AG04449 (cell line): ENCODE measurements at regions not wholly inside any gene's neighbourhood (a gene's known extent, or its start where the extent isn't known, plus 50 kb on each side); places are given as distances from the start of the nearest gene placed in this dataset.
"Not testable (repeated sequence)": the region's sequence is repeated elsewhere in the genome, so short reads cannot be mapped to it uniquely, and the experiment has no call there.

Source experiments
- CTCF ChIA-PET: fragments of 350-600 bp; formaldehyde crosslinking; extraction: SDS; loops from one replicate; lab custom pipeline; 2021; ENCODE audit warnings: antibody characterized with exemption; lab: Yijun Ruan, JAX
- POLR2A ChIA-PET: fragments of 400-600, 350-600 bp; formaldehyde crosslinking; extraction: SDS; loops from one replicate; lab custom pipeline; 2020; ENCODE audit warnings: antibody characterized with exemption, inconsistent platforms; lab: Yijun Ruan, JAX
- DNase-seq: peaks from one replicate; pipeline ENCODE4 v3.0.0-alpha.2; 2010; ENCODE audit warnings: low read depth, low spot score
- H3K4me3 ChIP-seq: 2 replicates; pipeline ENCODE4 v1.5.1; 2011; ENCODE audit warnings: low read depth, mild to moderate bottlenecking, control low read depth, low read length
- TF ChIP-seq, protein P1 (sequence below): IDR thresholded peaks from one replicate; pipeline ENCODE4 v1.5.1; 2011; ENCODE audit warnings: mild to moderate bottlenecking, moderate library complexity, low read length, control low read depth, inconsistent platforms; ENCODE audit not compliant: insufficient read depth; ENCODE audit errors: missing control alignments

DNA sequence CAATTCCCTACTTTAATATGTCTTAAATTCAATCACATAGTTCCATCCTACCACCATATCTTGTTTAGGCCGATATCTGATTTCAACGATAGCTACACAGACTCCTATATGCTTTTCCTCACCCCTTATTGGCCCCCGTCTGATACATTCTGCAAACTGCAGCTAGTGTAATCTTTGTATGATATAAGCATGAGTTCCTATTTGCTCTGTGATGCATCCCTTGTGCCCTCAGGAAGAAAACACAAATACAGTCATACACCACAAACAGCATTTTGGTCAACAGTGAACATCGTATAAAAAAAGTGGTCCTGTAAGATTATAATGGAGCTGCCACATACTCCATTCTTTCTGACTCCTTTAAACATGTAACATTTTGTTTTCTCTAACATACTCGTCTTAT lies 837.8 kb upstream of the CDH6 start:
- TF ChIP-seq, protein P1, sequence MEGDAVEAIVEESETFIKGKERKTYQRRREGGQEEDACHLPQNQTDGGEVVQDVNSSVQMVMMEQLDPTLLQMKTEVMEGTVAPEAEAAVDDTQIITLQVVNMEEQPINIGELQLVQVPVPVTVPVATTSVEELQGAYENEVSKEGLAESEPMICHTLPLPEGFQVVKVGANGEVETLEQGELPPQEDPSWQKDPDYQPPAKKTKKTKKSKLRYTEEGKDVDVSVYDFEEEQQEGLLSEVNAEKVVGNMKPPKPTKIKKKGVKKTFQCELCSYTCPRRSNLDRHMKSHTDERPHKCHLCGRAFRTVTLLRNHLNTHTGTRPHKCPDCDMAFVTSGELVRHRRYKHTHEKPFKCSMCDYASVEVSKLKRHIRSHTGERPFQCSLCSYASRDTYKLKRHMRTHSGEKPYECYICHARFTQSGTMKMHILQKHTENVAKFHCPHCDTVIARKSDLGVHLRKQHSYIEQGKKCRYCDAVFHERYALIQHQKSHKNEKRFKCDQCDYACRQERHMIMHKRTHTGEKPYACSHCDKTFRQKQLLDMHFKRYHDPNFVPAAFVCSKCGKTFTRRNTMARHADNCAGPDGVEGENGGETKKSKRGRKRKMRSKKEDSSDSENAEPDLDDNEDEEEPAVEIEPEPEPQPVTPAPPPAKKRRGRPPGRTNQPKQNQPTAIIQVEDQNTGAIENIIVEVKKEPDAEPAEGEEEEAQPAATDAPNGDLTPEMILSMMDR, result no peak
- DNase-seq, result no peak
- POLR2A ChIA-PET, result no interaction called here
- H3K4me3 ChIP-seq, result no peak overlapping the region
- CTCF ChIA-PET, result no interaction called here

DNA sequence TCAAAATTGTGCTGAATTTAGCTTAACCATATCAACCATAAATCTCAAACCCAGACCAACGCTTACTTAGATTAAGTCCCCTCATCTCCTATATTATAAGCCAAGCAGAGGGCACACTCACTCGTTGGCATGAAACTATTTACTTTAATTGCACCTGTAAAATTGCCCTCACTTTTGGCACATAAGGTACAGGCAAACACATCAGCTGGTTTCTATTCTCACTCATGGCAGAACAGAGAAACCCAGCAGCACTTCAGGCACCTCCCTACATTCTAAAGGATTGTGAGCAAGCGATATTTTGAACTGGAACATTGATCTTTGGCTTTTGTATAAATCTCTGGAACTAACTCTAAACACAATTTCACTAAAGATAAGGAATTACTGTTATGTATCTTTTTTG lies 845.6 kb upstream of the CDH6 start:
- TF ChIP-seq, protein P1, result no peak
- DNase-seq, result no peak
- CTCF ChIA-PET, result no interaction called here
- POLR2A ChIA-PET, result no interaction called here
- no peak overlapping the region for H3K4me3 ChIP-seq

DNA sequence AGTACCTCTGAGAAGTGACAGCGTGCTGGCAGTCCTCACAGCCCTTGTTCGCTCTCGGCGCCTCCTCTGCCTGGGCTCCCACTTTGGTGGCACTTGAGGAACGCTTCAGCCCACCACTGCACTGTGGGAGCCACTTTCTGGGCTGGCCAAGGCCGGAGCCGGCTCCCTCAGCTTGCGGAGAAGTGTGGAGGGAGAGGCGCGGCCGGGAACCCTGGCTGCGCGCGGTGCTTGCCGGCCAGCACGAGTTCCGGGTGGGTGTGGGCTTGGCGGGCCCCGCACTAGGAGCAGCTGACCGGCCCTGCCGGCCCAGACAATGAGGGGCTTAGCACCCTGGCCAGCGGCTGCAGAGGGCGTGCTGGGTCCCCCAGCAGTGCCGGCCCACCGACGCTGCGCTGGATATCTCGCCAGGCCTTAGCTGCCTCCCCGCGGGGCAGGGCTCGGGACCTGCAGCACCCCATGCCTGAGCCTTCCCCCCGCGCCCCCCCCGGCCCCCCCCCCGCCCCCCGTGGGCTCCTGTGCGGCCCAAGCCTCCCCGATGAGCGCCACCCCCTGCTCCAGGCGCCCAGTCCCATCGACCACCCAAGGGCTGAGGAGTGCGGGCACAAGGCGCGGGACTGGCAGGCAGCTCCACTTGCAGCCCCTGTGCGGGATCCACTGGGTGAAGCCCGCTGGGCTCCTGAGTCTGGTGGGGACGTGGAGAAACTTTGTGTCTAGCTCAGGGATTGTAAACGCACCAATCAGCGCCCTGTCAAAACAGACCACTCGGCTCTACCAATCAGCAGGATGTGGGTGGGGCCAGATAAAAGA lies 847.7 kb upstream of the CDH6 start:
- POLR2A ChIA-PET, CTCF ChIA-PET, H3K4me3 ChIP-seq, DNase-seq: not testable (repeated sequence)

DNA sequence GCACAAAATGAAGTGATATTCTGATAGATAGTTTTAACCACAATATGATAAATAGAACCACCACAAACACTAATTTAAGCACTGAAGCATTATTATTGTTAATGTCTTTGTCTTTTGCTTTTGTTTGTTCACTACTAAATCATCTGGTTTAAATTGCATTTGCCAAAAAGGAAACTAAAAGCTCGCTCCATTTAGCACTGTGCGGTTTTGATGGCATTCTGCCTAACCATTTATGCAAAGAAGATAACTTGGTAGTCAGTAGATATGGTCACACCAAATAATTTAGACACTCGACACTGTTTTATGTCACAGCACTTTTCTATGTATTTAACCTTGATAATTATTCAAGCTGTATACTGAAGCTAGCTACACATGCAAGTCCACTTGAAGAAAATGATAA lies 849.8 kb upstream of the CDH6 start:
- POLR2A ChIA-PET, result no interaction called here
- CTCF ChIA-PET, result no interaction called here
- TF ChIP-seq, protein P1, result no peak
- no peak for DNase-seq
- H3K4me3 ChIP-seq, result no peak overlapping the region

DNA sequence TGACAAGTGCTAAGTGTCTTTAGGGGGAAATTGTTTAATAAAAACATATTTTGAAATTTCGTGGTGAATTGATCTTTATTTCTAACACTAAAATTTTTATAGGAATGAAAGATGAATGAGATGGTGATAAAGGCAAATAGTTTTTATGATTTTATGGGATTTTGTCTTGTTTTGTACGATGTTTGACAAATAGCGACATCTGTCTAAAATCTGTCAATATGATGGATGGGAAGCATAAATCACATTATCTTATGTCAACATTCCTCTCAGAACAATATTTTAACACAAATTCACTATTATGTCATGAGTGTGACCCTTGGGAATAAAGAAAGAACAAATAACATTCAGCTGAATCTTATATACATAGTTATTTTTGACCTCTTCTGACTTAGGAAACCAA lies 852.0 kb upstream of the CDH6 start:
- ChIA-PET POLR2A (no interaction called here), CTCF (no interaction called here)
- TF ChIP-seq, protein P1, result no peak
- no peak for DNase-seq
- no peak overlapping the region for H3K4me3 ChIP-seq

DNA sequence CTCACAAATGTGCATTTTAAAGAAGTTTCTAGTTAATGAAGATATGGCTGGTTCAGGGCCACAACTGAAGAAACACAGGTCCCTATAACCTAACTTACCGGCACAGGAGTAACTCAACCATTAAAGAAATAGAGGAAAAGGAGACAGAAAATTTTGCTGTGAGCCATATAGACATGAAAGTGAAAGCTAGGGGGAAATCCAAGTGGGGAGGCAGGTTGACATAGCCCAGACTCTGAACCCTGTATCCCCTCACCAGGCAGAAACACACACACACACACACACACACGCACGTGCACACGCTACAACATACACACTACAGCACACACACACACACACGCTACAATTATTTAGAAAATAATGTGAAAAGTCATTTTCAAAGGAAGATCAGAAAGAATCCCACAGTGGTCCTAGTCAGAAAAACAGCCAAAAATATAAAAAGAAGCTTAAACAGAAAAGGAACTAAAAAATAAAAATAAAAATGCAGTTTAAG lies 856.4 kb upstream of the CDH6 start:
- POLR2A ChIA-PET, result no interaction called here
- CTCF ChIA-PET, result no interaction called here

More for the DNA sequence above, 856.4 kb upstream of the CDH6 start:
- no peak overlapping the region for H3K4me3 ChIP-seq
- no peak for DNase-seq
- TF ChIP-seq, protein P1, result no peak
